ENCODE measurements at regions not wholly inside any gene's neighbourhood (a gene's known extent, or its start where the extent isn't known, plus 50 kb on each side); places are given as distances from the start of the nearest gene placed in this dataset.
A peak's percentile ranks its signal among the peaks of the same experiment; 100 is the strongest.

DNA sequence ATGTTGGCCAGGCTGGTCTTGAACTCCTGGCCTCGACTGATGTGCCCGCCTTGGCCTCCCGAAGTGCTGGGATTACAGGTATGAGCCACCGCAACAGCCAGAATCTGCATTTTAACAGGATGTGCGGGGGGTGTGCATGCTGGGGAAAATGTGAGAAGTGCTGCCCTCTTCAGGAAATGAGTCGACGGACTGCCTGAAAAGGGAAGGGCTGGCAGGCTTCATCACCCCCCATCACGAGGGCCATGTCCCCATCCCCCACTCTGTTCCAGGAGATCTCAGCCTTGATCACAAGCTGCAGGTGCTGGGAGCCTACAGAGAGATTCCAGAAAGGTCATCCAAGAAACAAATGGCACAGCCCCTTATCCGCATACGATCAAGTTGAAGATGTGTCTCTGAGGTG is 195.3 kb upstream of the RPL38 start (continued):
- no peak for TF ChIP-seq CTBP2 (IDR thresholded peaks at IDR 0.05; ENCODE audit: borderline replicate concordance, insufficient read depth, insufficient read length, low read length)
- TF ChIP-seq, protein P1, sequence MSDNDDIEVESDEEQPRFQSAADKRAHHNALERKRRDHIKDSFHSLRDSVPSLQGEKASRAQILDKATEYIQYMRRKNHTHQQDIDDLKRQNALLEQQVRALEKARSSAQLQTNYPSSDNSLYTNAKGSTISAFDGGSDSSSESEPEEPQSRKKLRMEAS (IDR thresholded peaks at IDR 0.05) = peak; percentile 59; the same call in 1 of the 2 replicates
- TF ChIP-seq ASH2L (IDR thresholded peaks at IDR 0.05; ENCODE audit: low read length) = no peak
- TF ChIP-seq SIRT6 (IDR thresholded peaks at IDR 0.05; ENCODE audit: low read length) = no peak
- no peak for TF ChIP-seq KDM5A (IDR thresholded peaks at IDR 0.05; ENCODE audit: low read length)
- TF ChIP-seq RAD21 (IDR thresholded peaks at IDR 0.05 in 1 of 2, conservative IDR thresholded peaks at IDR 0.05 in 1 of 2; ENCODE audit: low read depth in 2 of 2, low read length in 2 of 2) = peak; percentile 47 to 59
- TF ChIP-seq HDAC2 (IDR thresholded peaks at IDR 0.05; ENCODE audit: borderline replicate concordance in 1 of 2, low read depth in 2 of 2, low read length in 2 of 2) = peak in 1 of 2 experiments; percentile 44; a peak in 1 of 4 replicates
- TF ChIP-seq MAFK (IDR thresholded peaks at IDR 0.05; ENCODE audit: low read depth, low read length) = no peak
- TF ChIP-seq CHD2 (IDR thresholded peaks at IDR 0.05; ENCODE audit: low read length) = peak; percentile 64; the same call in 1 of the 2 replicates
- TF ChIP-seq SP2 (IDR thresholded peaks at IDR 0.05; ENCODE audit: low read length) = no peak
- no peak for TF ChIP-seq ZNF274 (IDR thresholded peaks at IDR 0.05; ENCODE audit: borderline replicate concordance, extremely low read depth, low read length)
- TF ChIP-seq, protein P2, sequence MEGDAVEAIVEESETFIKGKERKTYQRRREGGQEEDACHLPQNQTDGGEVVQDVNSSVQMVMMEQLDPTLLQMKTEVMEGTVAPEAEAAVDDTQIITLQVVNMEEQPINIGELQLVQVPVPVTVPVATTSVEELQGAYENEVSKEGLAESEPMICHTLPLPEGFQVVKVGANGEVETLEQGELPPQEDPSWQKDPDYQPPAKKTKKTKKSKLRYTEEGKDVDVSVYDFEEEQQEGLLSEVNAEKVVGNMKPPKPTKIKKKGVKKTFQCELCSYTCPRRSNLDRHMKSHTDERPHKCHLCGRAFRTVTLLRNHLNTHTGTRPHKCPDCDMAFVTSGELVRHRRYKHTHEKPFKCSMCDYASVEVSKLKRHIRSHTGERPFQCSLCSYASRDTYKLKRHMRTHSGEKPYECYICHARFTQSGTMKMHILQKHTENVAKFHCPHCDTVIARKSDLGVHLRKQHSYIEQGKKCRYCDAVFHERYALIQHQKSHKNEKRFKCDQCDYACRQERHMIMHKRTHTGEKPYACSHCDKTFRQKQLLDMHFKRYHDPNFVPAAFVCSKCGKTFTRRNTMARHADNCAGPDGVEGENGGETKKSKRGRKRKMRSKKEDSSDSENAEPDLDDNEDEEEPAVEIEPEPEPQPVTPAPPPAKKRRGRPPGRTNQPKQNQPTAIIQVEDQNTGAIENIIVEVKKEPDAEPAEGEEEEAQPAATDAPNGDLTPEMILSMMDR (IDR thresholded peaks at IDR 0.05; ENCODE audit: control extremely low read depth in 1 of 3, insufficient read depth in 1 of 3, low read depth in 1 of 3, low read length in 3 of 3) = peak; percentile 55 to 86 (median 74)
- no peak for TF ChIP-seq BACH1 (IDR thresholded peaks at IDR 0.05; ENCODE audit: low read length)
- TF ChIP-seq TBP (IDR thresholded peaks at IDR 0.05; ENCODE audit: low read depth, low read length) = no peak
- TF ChIP-seq POU5F1 (IDR thresholded peaks at IDR 0.05; ENCODE audit: low read depth, low read length) = no peak
- TF ChIP-seq, protein P3, sequence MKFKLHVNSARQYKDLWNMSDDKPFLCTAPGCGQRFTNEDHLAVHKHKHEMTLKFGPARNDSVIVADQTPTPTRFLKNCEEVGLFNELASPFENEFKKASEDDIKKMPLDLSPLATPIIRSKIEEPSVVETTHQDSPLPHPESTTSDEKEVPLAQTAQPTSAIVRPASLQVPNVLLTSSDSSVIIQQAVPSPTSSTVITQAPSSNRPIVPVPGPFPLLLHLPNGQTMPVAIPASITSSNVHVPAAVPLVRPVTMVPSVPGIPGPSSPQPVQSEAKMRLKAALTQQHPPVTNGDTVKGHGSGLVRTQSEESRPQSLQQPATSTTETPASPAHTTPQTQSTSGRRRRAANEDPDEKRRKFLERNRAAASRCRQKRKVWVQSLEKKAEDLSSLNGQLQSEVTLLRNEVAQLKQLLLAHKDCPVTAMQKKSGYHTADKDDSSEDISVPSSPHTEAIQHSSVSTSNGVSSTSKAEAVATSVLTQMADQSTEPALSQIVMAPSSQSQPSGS (IDR thresholded peaks at IDR 0.05; ENCODE audit: low read length) = no peak
- TF ChIP-seq RBBP5 (IDR thresholded peaks at IDR 0.05; ENCODE audit: borderline replicate concordance, low read depth, low read length) = no peak
- 0 out of 2 replicates have a peak, but pooled peaks have one; percentile 37 for TF ChIP-seq TEAD4 (IDR thresholded peaks at IDR 0.05; ENCODE audit: low read depth, low read length)
- TF ChIP-seq SRF (IDR thresholded peaks at IDR 0.05; ENCODE audit: low read depth, low read length) = no peak
- TF ChIP-seq SP4 (IDR thresholded peaks at IDR 0.05; ENCODE audit: low read length) = no peak
- no peak for TF ChIP-seq KDM1A (IDR thresholded peaks at IDR 0.05; ENCODE audit: borderline replicate concordance, low read length)
- TF ChIP-seq POLR2AphosphoS5 (IDR thresholded peaks at IDR 0.05; ENCODE audit: low read depth, low read length) = no peak
